ENCODE measurements at regions not wholly inside any gene's neighbourhood (a gene's known extent, or its start where the extent isn't known, plus 50 kb on each side); places are given as distances from the start of the nearest gene placed in this dataset.

DNA sequence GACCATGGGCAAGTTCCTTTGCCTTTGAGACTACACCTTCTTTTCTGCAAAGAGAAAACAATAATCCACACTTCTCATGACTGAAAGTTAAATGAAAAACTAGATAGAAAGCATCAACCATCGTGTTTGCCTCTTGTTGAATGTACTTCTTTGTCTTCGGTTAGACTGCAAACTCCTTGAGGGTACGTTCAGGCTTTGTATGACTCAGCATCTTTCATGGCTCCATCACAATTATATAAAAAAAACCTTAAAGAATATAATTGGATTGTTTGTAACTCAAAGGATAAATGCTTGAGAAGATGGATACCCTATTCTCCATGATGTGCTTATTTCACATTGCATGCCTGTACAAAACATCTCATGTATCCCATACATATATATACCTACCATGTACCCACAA lies 439.2 kb downstream of the MAFB start:
- DNase-seq (ENCODE audit: low read depth in 4 of 4, low spot score in 3 of 4) = no peak

- no peak for DNase-seq (ENCODE audit: low read depth in 4 of 4, low spot score in 3 of 4)
Measured at GRCh38 chr20:40245829-40246228, 443.2 kb downstream of the MAFB start.

- DNase-seq (ENCODE audit: low read depth in 4 of 4, low spot score in 3 of 4) = no peak
Measured at GRCh38 chr20:40244286-40244685, 444.8 kb downstream of the MAFB start.

- DNase-seq (ENCODE audit: low read depth in 4 of 4, low spot score in 3 of 4) = no peak
Measured at GRCh38 chr20:40241596-40242343, 447.3 kb downstream of the MAFB start.

GRCh38 chr20:40238511-40238910 lies 450.5 kb downstream of the MAFB start:
- no peak for DNase-seq (ENCODE audit: low read depth in 4 of 4, low spot score in 3 of 4)

- DNase-seq (ENCODE audit: low read depth in 4 of 4, low spot score in 3 of 4) = no peak
Measured at GRCh38 chr20:40234593-40234992, 454.4 kb downstream of the MAFB start.

DNA sequence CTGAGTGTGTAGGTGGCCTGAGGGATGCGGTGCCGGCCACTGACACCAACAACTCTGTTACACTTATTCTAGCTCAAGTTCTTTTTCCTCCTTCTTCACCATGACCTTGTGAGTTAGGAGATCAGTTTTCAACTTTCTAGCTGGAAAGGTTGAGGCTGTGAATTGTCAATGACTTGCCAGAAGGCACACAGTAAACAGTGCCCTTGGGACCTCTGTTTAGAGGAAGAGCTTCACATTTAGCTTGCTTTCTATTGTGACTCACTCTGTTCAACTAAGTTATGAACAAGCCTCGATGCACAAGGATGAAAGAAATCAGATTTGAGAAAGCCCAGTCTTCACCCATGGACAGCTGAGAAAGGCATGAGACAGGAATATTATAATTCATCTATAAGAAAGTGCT lies 455.6 kb downstream of the MAFB start:
- no peak for DNase-seq (ENCODE audit: low read depth in 4 of 4, low spot score in 3 of 4)

DNA sequence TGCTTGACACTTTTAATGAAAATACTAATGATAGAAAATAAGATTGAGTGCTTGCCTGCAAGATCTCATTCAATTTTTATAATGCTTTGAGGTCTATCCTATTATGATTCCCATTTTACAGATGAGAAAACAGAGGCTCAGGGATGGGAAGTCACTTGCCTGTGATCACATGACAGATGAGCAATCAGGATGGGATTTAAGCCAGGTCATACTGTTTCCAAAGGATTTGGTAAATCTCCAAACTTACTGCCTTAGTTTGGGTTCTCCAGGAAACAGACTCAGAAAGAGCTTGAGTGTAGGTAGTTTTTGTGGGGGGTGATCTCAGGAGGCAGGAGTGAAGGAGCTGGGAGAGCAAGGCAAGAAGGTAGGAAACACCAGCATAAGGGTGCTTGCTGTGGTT lies 456.3 kb downstream of the MAFB start:
- no peak for DNase-seq (ENCODE audit: low read depth in 4 of 4, low spot score in 3 of 4)

GRCh38 chr20:40232273-40232672 lies 456.8 kb downstream of the MAFB start:
- DNase-seq (ENCODE audit: low read depth in 4 of 4, low spot score in 3 of 4) = no peak

DNA sequence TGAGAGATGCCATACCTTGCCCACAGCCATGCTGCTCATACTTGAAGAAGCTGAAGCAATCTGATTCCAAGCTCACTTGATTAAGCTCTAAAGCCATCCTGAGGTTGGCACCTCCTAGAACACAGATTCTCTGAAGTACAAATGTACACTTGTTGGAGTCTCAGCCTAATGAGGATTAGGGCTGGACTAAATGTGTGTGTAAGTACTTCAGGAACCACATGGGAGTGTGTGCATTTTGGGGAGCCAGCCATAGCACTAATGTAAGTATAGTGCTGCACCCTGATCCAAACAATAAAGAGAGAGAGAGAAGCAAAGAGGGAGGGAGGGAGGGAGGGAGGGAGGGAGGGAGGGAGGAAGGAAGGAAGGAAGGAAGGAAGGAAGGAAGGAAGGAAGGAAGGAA lies 458.6 kb downstream of the MAFB start:
- DNase-seq (ENCODE audit: low read depth in 4 of 4, low spot score in 3 of 4) = no peak

GRCh38 chr20:40225596-40225995 lies 463.4 kb downstream of the MAFB start:
- DNase-seq (ENCODE audit: low read depth in 4 of 4, low spot score in 3 of 4) = no peak

- no peak for DNase-seq (ENCODE audit: low read depth in 4 of 4, low spot score in 3 of 4)
Measured at GRCh38 chr20:40223810-40224209, 465.2 kb downstream of the MAFB start.

DNA sequence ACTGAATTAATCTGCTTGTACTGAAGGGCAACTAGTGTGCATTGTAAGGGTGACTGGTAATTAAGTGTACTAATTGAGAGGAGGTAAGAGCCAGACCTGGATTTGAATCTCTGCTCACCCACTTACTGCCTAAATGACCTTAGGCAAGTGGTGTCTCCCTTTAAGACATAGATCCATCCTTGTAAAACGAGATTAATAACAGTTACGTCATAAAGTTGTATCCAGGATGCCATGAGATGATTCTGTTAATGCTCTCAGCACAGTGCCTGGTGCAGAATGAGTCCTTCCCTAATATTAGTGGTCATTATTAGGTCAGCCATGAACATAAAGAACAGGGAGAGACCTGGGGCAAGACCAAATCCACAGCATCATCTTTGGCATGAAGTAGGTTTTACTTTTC lies 470.1 kb downstream of the MAFB start:
- DNase-seq (ENCODE audit: low read depth in 4 of 4, low spot score in 3 of 4) = no peak

- no peak for DNase-seq (ENCODE audit: low read depth in 4 of 4, low spot score in 3 of 4)
Measured at GRCh38 chr20:40218316-40218969, 470.6 kb downstream of the MAFB start.

GRCh38 chr20:40207655-40208054 lies 481.4 kb downstream of the MAFB start:
- no peak for DNase-seq (ENCODE audit: low read depth in 4 of 4, low spot score in 3 of 4)

- no peak for DNase-seq (ENCODE audit: low read depth in 4 of 4, low spot score in 3 of 4)
Measured at GRCh38 chr20:40205971-40206370, 483.1 kb downstream of the MAFB start.

- DNase-seq (ENCODE audit: low read depth in 4 of 4, low spot score in 3 of 4) = no peak
Measured at GRCh38 chr20:40203032-40203431, 486.0 kb downstream of the MAFB start.

GRCh38 chr20:40197691-40198090 lies 491.3 kb downstream of the MAFB start:
- peak in 3 of 4 donors; percentile 20 to 37 (median 23) for DNase-seq (ENCODE audit: low read depth in 4 of 4, low spot score in 3 of 4)

DNA sequence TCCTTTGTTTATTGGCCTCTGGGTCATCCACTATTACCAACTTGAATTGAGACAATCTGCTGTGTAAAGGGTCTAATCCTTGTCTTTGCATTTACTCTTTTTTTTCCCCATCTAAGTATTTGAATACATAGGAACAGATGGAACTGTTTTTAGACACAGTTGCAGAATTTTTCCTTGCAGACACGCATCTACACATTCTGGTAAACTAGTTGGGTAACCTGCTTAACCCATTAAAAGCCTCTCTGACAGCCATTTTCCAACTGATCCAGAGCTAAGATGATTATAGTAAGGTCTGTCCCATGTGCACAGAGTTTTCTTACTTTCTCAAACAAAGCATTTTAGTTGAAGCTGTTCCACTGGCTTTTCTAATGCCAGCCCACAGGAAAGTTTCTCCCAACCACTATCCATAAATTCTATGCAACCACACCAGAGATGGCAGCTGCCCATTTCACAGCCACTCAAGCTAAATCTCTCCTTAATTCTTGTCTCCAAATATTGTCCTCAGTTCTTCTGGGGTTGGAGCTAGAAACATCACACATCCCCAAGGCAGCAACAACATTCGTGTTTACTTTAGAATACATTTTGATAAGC lies 492.1 kb downstream of the MAFB start:
- DNase-seq (ENCODE audit: low read depth in 4 of 4, low spot score in 3 of 4) = no peak

- DNase-seq (ENCODE audit: low read depth in 4 of 4, low spot score in 3 of 4) = no peak
Measured at GRCh38 chr20:40195742-40196141, 493.3 kb downstream of the MAFB start.

- DNase-seq (ENCODE audit: low read depth in 4 of 4, low spot score in 3 of 4) = no peak
Measured at GRCh38 chr20:40192529-40192928, 496.5 kb downstream of the MAFB start.

GRCh38 chr20:40192081-40192480 lies 497.0 kb downstream of the MAFB start:
- no peak for DNase-seq (ENCODE audit: low read depth in 4 of 4, low spot score in 3 of 4)
